ENCODE measurements at regions not wholly inside any gene's neighbourhood (a gene's known extent, or its start where the extent isn't known, plus 50 kb on each side); places are given as distances from the start of the nearest gene placed in this dataset.

- no peak for TF ChIP-seq CTCF (IDR thresholded peaks at IDR 0.05; ENCODE audit: low read depth, low read length)
- TF ChIP-seq POLR2A (IDR thresholded peaks at IDR 0.05; ENCODE audit: extremely low read depth, insufficient read length) = no peak
- no peak for TF ChIP-seq MAX (IDR thresholded peaks at IDR 0.05; ENCODE audit: low read depth, low read length)
Measured at GRCh38 chr14:43119672-43120071, 1387.4 kb downstream of the FSCB start.

Measured in NB4 (cell line).